GM12878 (cell line): ENCODE measurements at regions not wholly inside any gene's neighbourhood (a gene's known extent, or its start where the extent isn't known, plus 50 kb on each side); places are given as distances from the start of the nearest gene placed in this dataset.

Experiments
- ATAC-seq: fragments of 200-7000 bp; cut with Tn5 transposase; 3 replicates; pipeline ENCODE4 v1.9.1; 2020; ENCODE audit warnings: mild to moderate bottlenecking, moderate library complexity
- BruUV-seq: library from RNA; stranded (reverse); fragments of 400-500 nt; replicated peaks from 2 replicates; lab custom pipeline; 2021; lab: Mats Ljungman, UMichigan
- CTCF ChIA-PET: fragments of 300-600 bp; sonication (Branson Sonifier 250); formaldehyde crosslinking; extraction: SDS; loops from one replicate; lab custom pipeline; 2021; ENCODE audit warnings: inconsistent platforms; lab: Yijun Ruan, JAX
- POLR2A ChIA-PET: fragments of 350-600 bp; formaldehyde crosslinking; extraction: SDS; loops from one replicate; lab custom pipeline; 2021; ENCODE audit warnings: inconsistent platforms; lab: Charles Lee
- RAD21 ChIA-PET: fragments of 300-600 bp; sonication (Branson Sonifier 250); formaldehyde crosslinking; loops from one replicate; lab custom pipeline; 2023; ENCODE audit warnings: antibody characterized with exemption; ENCODE audit not compliant: unreplicated experiment; lab: Charles Lee
- SMC1A ChIA-PET: fragments of 300-600 bp; sonication (Branson Sonifier 250); formaldehyde crosslinking; loops from one replicate; lab custom pipeline; 2023; ENCODE audit not compliant: unreplicated experiment, uncharacterized antibody; lab: Charles Lee
- DNase-seq: peaks from one replicate; pipeline ENCODE4 v3.0.0-alpha.2; 2011; ENCODE audit warnings: low read depth, low spot score
- FAIRE-seq: peaks from 3 replicates; lab custom pipeline; 2011; peaks lifted over from hg19 to GRCh38; lab: Jason Lieb, UNC
- H2AFZ ChIP-seq: 2 replicates; pipeline ENCODE4 v1.6.0; 2011; ENCODE audit warnings: low read depth, low read length, control low read depth; ENCODE audit not compliant: control insufficient read depth
- H3K27ac ChIP-seq: 2 replicates; pipeline ENCODE4 v1.5.1; 2011; ENCODE audit warnings: control low read depth; ENCODE audit not compliant: control insufficient read depth, insufficient read depth
- H3K27me3 ChIP-seq, 2 experiments: replicated peaks in 1 of 2; 2 replicates each; pipeline versions ENCODE4 v1.6.0 to v1.6.1; 2011; ENCODE audit warnings: low read length in 1 of 2; ENCODE audit not compliant: control insufficient read depth in 2 of 2, insufficient read depth in 2 of 2
- H3K36me3 ChIP-seq, 2 experiments: 2 replicates each; pipeline ENCODE4 v1.5.1; 2011; ENCODE audit warnings: low read length in 1 of 2; ENCODE audit not compliant: control insufficient read depth in 2 of 2, insufficient read depth in 2 of 2
- H3K4me1 ChIP-seq: 2 replicates; pipeline ENCODE4 v1.6.1; 2011; ENCODE audit warnings: mild to moderate bottlenecking, low read length, moderate library complexity, mixed read lengths; ENCODE audit not compliant: control insufficient read depth, insufficient read depth
- H3K4me2 ChIP-seq: 2 replicates; pipeline ENCODE4 v1.6.0; 2011; ENCODE audit warnings: control low read depth; ENCODE audit not compliant: control insufficient read depth, insufficient read depth
- H3K4me3 ChIP-seq: fragments of 200-600 bp; sonication (generic); 2 replicates; pipeline ENCODE4 v1.5.1; 2016
- H3K79me2 ChIP-seq: 2 replicates; pipeline ENCODE4 v1.6.0; 2011; ENCODE audit warnings: low read length; ENCODE audit not compliant: control insufficient read depth, insufficient read depth
- H3K9ac ChIP-seq: 2 replicates; pipeline ENCODE4 v1.8.0; 2011; ENCODE audit warnings: low read length, control low read depth, mixed read lengths; ENCODE audit not compliant: control insufficient read depth, insufficient read depth
- H3K9me3 ChIP-seq: replicated peaks from 3 replicates; pipeline ENCODE4 v1.5.1; 2011; ENCODE audit warnings: mild to moderate bottlenecking, low read length; ENCODE audit not compliant: control insufficient read depth, insufficient read depth
- H4K20me1 ChIP-seq: 2 replicates; pipeline ENCODE4 v1.6.0; 2011; ENCODE audit not compliant: control insufficient read depth, insufficient read depth
- BMI1 ChIP-seq: fragments of 450-650 bp; IDR thresholded peaks from 2 replicates; pipeline ENCODE4 v1.6.1; 2016; ENCODE audit warnings: mild to moderate bottlenecking, moderate library complexity, borderline replicate concordance
- CREM ChIP-seq: IDR thresholded peaks from 2 replicates; pipeline ENCODE4 v1.6.1; 2014; ENCODE audit warnings: antibody characterized with exemption, low read depth
- GABPA ChIP-seq: IDR thresholded peaks from 2 replicates; pipeline ENCODE4 v1.6.1; 2014; ENCODE audit warnings: antibody characterized with exemption, low read depth, mild to moderate bottlenecking, inconsistent platforms
- KAT2A ChIP-seq: conservative IDR thresholded peaks from 2 replicates; pipeline ENCODE4 v1.6.1; 2011; ENCODE audit warnings: low read depth, low read length; ENCODE audit not compliant: control insufficient read depth
- KLF5 ChIP-seq: fragments of 450-650 bp; IDR thresholded peaks from 2 replicates; pipeline ENCODE4 v1.6.1; 2014; ENCODE audit warnings: mild to moderate bottlenecking; ENCODE audit not compliant: partially characterized antibody
- PAX8 ChIP-seq: fragments of 450-650 bp; IDR thresholded peaks from 2 replicates; pipeline ENCODE4 v1.6.1; 2017; ENCODE audit warnings: mild to moderate bottlenecking, moderate library complexity
- RBBP5 ChIP-seq: fragments of 200-600 bp; sonication (generic); conservative IDR thresholded peaks from 2 replicates; pipeline ENCODE4 v1.6.1; 2016
- SIX5 ChIP-seq: IDR thresholded peaks from 2 replicates; pipeline ENCODE4 v1.6.1; 2011; ENCODE audit warnings: mild to moderate bottlenecking, low read depth, low read length, moderate library complexity; ENCODE audit not compliant: severe bottlenecking
- SPI1 ChIP-seq: IDR thresholded peaks from 2 replicates; pipeline ENCODE4 v1.6.1; 2011; ENCODE audit warnings: low read depth, mild to moderate bottlenecking, low read length, moderate library complexity, borderline replicate concordance; ENCODE audit not compliant: insufficient read depth
- TARDBP ChIP-seq: IDR thresholded peaks from 2 replicates; pipeline ENCODE4 v1.6.1; 2016; ENCODE audit warnings: borderline replicate concordance
- ZNF207 ChIP-seq: fragments of 450-650 bp; IDR thresholded peaks from 2 replicates; pipeline ENCODE4 v1.6.1; 2014; ENCODE audit warnings: antibody characterized with exemption, mild to moderate bottlenecking, borderline replicate concordance
- WGBS: methylation state at CpG from one replicate; pipeline ENCODE4 v1.1.6; 2016; ENCODE audit warnings: low lambda C conversion rate; ENCODE audit not compliant: insufficient replicate concordance, insufficient coverage; ENCODE audit errors: missing lambda C conversion rate; 5-methylcytosine and 5-hydroxymethylcytosine counted together
- in situ Hi-C: fragments of 300-500 bp; cut with MboI; formaldehyde crosslinking; loops from 9 replicates; pipeline ENCODE4 v1.14.3; 2018; ENCODE audit warnings: mixed read lengths
- intact Hi-C: fragments of 100-400 bp; cut with micrococcal nuclease; formaldehyde crosslinking; loops from one replicate; pipeline ENCODE4 v1.14.2; 2022; ENCODE audit not compliant: unreplicated experiment
- TF ChIP-seq, protein P1 (sequence below): fragments of 450-650 bp; IDR thresholded peaks from 2 replicates; pipeline ENCODE4 v1.6.1; 2018; ENCODE audit warnings: borderline replicate concordance, mild to moderate bottlenecking; ENCODE audit not compliant: partially characterized antibody
- TF ChIP-seq, protein P2 (sequence below): IDR thresholded peaks from 2 replicates; pipeline ENCODE4 v1.6.1; 2011; ENCODE audit warnings: mild to moderate bottlenecking, low read depth, low read length, moderate library complexity; ENCODE audit not compliant: insufficient replicate concordance
- TF ChIP-seq, protein P3 (sequence below): fragments of 450-650 bp; formaldehyde crosslinking; IDR thresholded peaks from 2 replicates; pipeline ENCODE4 v1.4.0; 2022; ENCODE audit warnings: mild to moderate bottlenecking, moderate library complexity
- TF ChIP-seq, protein P4 (sequence below): fragments of 450-650 bp; IDR thresholded peaks from 2 replicates; pipeline ENCODE4 v1.6.1; 2017; ENCODE audit warnings: low read depth, mild to moderate bottlenecking, moderate library complexity

DNA sequence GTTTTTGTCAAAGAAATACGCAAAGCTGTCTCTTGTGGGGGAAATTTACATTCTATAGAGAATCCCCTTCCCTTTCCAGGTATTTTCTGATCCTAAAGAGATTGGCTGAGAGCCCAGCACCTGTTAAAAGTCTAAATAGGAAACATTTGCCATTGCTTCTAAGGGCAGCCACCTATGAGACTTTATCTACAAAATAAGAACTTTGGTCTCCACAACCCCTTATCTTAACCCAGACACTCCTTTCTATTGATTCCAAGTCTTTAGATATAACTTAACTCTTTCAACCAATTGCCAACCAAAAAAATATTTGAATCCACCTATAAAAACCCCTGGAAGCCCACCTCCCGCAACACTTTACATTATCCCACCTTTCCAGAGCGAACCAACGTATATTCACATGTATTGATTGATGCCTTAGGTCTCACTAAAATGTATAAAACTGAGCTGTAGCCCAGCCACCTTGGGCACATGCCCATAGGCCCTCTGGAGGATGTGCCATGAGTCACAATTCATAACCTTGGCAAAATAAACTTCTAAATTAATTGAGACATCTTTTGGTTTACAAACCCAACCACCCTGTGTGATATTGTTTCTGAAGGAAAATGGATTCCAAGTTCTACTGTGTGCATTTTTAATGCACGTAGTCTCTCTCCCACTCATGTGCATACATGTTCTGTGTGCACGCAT lies 211.4 kb downstream of the GAS1 start (continued):
- TF ChIP-seq, protein P1, sequence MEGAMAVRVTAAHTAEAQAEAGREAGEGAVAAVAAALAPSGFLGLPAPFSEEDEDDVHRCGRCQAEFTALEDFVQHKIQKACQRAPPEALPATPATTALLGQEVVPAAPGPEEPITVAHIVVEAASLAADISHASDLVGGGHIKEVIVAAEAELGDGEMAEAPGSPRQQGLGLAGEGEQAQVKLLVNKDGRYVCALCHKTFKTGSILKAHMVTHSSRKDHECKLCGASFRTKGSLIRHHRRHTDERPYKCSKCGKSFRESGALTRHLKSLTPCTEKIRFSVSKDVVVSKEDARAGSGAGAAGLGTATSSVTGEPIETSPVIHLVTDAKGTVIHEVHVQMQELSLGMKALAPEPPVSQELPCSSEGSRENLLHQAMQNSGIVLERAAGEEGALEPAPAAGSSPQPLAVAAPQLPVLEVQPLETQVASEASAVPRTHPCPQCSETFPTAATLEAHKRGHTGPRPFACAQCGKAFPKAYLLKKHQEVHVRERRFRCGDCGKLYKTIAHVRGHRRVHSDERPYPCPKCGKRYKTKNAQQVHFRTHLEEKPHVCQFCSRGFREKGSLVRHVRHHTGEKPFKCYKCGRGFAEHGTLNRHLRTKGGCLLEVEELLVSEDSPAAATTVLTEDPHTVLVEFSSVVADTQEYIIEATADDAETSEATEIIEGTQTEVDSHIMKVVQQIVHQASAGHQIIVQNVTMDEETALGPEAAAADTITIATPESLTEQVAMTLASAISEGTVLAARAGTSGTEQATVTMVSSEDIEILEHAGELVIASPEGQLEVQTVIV, result no peak
- TF ChIP-seq BMI1 (no peak), SIX5 (no peak), ZNF207 (no peak), PAX8 (no peak)
- TF ChIP-seq, protein P2, sequence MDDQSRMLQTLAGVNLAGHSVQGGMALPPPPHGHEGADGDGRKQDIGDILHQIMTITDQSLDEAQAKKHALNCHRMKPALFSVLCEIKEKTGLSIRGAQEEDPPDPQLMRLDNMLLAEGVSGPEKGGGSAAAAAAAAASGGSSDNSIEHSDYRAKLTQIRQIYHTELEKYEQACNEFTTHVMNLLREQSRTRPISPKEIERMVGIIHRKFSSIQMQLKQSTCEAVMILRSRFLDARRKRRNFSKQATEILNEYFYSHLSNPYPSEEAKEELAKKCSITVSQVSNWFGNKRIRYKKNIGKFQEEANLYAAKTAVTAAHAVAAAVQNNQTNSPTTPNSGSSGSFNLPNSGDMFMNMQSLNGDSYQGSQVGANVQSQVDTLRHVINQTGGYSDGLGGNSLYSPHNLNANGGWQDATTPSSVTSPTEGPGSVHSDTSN, result no peak

DNA sequence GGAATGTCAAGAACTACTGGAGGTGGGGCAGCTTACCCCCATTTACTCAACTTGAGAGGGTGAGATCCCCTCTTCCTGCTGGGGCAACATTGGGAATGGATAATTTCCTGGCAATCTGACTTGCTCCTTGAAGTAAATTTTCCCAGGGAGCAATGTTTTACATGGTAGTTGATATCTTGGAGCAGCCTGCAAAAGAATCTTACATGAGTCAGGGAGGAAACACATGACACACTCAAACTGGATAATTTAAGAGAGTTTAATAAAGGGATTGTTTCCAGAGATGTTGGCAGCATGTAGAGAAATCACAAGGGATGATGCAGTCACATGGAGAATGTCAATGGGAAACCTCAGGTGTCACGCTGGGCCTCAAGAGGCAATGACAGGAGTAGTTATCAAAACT lies 212.5 kb downstream of the GAS1 start:
- H3K79me2 ChIP-seq, result no peaks in the 10 kb centered on the region
- ChIA-PET SMC1A (no interaction called here), POLR2A (no interaction called here), CTCF (no interaction called here), RAD21 (no interaction called here)
- H3K27me3 ChIP-seq, result no peaks in the 10 kb centered on the region
- H3K36me3 ChIP-seq, result no peaks in the 10 kb centered on the region
- no peak overlapping the region for H3K9ac ChIP-seq
- H3K27ac ChIP-seq, result no peak overlapping the region
- no peak overlapping the region for H3K4me2 ChIP-seq
- in situ Hi-C loops (no loop called here), intact Hi-C loops (no loop called here)
- no peak overlapping the region for H2AFZ ChIP-seq
- no peaks in the 10 kb centered on the region for H3K9me3 ChIP-seq
- no peak for FAIRE-seq
- no peak for ATAC-seq
- DNase-seq, result no peak
- no peak overlapping the region for H3K4me3 ChIP-seq
- H3K4me1 ChIP-seq, result no peaks in the 10 kb centered on the region
- H4K20me1 ChIP-seq, result no peaks in the 10 kb centered on the region
- WGBS, result 0% methylated on average over 1 of the region's 1 CpG
- no TSS peak for BruUV-seq
- TF ChIP-seq GABPA (no peak), KAT2A (no peak), CREM (no peak), SPI1 (no peak), TARDBP (no peak), KLF5 (no peak), RBBP5 (no peak)
- TF ChIP-seq, protein P3, sequence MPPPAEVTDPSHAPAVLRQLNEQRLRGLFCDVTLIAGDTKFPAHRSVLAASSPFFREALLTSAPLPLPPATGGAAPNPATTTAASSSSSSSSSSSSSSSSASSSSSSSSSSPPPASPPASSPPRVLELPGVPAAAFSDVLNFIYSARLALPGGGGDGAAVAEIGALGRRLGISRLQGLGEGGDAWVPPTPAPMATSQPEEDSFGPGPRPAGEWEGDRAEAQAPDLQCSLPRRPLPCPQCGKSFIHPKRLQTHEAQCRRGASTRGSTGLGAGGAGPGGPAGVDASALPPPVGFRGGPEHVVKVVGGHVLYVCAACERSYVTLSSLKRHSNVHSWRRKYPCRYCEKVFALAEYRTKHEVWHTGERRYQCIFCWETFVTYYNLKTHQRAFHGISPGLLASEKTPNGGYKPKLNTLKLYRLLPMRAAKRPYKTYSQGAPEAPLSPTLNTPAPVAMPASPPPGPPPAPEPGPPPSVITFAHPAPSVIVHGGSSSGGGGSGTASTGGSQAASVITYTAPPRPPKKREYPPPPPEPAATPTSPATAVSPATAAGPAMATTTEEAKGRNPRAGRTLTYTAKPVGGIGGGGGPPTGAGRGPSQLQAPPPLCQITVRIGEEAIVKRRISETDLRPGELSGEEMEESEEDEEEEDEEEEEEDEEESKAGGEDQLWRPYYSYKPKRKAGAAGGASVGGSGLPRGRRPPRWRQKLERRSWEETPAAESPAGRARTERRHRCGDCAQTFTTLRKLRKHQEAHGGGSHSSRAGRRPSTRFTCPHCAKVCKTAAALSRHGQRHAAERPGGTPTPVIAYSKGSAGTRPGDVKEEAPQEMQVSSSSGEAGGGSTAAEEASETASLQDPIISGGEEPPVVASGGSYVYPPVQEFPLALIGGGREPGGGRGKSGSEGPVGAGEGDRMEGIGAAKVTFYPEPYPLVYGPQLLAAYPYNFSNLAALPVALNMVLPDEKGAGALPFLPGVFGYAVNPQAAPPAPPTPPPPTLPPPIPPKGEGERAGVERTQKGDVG (CRISPR knock-in tag), result no peak
- TF ChIP-seq, protein P4, sequence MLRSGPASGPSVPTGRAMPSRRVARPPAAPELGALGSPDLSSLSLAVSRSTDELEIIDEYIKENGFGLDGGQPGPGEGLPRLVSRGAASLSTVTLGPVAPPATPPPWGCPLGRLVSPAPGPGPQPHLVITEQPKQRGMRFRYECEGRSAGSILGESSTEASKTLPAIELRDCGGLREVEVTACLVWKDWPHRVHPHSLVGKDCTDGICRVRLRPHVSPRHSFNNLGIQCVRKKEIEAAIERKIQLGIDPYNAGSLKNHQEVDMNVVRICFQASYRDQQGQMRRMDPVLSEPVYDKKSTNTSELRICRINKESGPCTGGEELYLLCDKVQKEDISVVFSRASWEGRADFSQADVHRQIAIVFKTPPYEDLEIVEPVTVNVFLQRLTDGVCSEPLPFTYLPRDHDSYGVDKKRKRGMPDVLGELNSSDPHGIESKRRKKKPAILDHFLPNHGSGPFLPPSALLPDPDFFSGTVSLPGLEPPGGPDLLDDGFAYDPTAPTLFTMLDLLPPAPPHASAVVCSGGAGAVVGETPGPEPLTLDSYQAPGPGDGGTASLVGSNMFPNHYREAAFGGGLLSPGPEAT, result no peak
